Kidney tubule cell (primary cell): ENCODE measurements at regions not wholly inside any gene's neighbourhood (a gene's known extent, or its start where the extent isn't known, plus 50 kb on each side); places are given as distances from the start of the nearest gene placed in this dataset.

Experiments used
- DNase-seq: peaks from one replicate; pipeline ENCODE4 v3.0.0-alpha.2; 2018; ENCODE audit warnings: low spot score

DNA sequence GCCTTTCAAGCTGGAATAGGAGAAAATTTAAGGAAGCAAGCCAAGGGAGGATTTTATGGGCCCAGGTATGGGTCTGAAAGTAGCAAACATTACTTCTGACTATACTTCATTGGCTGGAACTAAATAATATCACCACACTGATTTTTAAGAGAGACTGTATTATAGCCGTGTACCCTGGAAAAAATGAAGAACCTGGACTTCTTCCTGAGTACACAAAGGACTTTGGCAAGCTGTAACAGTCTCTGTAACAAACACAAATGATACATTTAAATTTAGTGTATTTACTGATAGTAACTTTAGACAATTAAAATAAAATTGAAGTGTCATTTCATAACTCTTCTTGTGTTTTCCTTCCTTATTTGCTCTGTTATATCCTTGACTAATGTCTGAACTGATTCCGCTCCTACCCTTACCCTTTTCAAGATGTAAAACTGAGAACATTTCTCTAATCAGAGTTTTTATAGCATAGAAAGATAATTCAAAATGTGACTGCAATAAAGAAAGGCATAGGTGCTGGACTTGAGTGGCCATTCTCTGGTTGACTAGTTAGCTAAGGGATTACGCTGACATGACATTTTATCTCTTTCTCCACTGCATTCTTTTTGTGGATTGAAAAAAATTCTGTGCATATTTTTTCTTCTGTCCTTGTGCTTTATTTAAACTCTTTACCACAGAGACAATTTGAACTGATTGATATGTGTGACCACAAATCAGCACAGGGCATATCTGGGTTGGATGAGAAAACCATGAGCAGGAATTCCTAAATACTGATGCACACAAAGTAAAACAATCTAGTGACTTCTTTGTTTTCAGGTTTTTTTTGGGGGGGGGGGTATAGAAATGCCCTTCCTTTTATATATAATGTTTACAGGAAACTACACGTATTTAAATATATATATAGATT, 349.7 kb downstream of the MDFIC start:
- peak; percentile 23 for DNase-seq

DNA sequence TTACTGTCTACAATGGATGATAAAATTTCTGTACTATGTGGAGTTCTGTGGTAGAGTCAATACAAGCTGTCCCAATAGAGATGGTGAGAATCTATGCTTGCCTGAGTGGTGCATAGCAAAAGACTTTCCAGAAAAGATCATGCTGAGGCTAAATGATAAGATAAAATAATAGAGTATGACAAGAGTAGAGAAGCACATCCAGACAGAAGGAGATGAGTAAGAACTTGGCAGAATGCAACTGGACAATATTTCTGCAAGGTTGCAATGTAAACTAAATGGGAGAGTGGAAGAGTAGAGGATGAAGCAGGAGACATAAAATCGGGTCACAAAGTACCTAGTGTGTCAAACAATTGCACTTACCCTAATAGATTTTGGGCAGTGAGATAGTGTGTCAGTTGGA, 347.6 kb downstream of the MDFIC start:
- DNase-seq, result no peak

DNA sequence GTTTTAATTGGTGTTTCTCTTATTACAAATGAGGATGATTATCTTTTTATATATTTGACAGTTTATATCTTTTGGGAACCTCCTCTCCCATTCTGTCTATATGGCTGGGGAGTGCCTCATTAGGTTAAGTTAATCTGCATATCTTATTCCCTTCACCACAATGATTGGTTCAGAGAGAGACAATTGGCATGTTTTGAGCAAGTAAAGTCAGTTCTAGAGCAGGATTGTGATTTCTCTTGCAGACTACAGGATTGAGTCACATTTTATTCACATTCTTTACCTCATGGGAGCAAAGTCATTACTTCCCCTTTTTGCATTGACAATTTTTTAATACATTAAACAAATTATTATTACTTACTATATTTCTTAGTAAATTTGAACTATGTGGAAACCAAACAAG, 345.6 kb downstream of the MDFIC start:
- DNase-seq, result no peak

DNA sequence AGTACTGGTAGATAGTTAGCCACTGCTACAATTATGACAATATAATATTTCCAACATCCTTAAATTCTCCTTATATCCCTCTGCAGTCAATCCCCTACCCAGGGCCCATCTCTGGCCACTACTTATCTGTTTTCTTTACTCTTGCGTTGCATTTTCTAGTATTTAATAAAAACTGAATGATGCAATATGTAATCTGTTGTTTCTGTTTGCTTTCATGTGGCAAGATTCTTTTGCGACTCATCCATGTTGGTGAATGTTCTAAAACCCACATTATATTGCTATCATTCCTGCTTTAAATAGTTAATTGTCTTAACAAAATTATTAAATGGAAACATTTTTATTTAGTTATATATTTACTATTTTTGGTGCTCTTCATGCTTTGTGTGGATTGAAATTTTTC, 338.5 kb downstream of the MDFIC start:
- no peak for DNase-seq

- DNase-seq, result no peak
Measured at GRCh38 chr7:115252461-115252860, 330.6 kb downstream of the MDFIC start.

DNA sequence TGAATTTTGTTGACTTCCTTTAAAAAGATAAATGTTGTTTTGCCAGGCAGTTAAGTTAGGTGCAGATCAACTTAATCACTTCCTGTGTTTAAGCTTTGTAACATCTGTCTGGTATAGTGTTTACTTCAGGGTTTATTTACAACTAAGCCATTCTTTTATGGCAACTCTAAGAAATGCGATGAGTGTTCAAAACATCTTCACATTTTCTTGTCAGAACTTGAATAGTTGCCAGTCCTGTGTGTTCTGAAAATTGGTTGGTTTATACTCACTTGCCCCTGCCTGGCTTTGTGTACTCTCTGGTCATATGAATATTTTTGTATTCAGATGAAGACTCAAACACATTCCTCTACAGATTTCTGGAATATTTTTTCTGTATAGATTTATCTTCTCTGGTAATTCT, 327.2 kb downstream of the MDFIC start:
- no peak for DNase-seq

DNA sequence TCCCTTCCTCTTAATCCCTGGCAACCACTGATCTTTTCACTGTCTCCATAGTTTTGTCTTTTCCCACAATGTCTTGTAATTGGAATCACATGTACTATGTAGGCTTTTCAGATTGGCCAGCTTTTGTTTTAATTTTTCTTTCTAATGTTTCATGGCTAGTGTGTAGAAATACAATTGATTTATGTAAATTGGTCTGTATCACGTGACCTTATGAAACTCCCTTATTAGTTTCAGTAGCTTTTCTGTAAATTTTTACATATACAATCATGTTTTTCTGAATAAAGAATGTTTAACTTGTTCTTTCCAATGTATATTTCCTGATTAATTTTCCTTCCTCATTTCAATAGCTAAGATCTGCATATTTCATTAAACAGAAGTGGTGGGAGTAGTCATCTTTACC, 319.3 kb downstream of the MDFIC start:
- DNase-seq, result no peak

GRCh38 chr7:115240242-115240641, 318.3 kb downstream of the MDFIC start:
- no peak for DNase-seq

DNA sequence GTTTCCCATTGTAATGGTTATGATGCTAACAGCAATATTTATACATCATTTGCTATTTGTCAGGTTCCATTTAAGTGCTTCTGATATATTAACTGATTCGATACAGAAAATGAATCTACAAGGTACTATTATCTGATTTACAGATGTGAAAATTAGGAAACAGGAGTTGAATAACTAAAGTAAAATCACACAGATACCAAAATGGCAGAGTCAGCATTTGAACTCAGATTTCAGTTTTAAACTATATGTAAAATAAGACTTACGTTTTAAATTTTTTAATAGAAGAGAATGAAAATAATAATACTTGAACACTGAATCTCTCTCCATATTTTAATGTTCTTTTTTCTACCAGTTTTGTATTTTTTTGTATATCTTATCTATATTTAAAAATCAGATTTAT, 313.2 kb downstream of the MDFIC start:
- no peak for DNase-seq

DNA sequence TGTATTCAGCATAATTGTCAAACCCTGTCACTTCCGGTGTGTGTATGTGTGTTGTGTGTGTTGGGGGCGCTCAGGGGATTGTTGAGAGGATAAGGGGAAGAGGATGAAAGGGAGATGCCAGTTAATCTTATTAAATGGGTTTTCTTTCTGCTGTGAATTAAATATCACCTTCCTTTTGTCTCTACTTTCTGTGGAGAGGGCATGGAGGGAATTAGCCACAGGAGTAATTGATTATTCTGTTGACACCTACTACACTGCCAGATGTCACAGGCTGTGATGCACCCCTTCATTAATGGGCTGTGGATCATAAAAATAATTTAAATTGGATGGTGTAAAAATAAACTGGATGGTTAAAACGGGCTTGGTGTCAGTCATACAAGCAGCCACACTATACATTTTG, 311.9 kb downstream of the MDFIC start:
- DNase-seq, result no peak

GRCh38 chr7:115232041-115232440, 310.1 kb downstream of the MDFIC start:
- DNase-seq, result no peak

DNA sequence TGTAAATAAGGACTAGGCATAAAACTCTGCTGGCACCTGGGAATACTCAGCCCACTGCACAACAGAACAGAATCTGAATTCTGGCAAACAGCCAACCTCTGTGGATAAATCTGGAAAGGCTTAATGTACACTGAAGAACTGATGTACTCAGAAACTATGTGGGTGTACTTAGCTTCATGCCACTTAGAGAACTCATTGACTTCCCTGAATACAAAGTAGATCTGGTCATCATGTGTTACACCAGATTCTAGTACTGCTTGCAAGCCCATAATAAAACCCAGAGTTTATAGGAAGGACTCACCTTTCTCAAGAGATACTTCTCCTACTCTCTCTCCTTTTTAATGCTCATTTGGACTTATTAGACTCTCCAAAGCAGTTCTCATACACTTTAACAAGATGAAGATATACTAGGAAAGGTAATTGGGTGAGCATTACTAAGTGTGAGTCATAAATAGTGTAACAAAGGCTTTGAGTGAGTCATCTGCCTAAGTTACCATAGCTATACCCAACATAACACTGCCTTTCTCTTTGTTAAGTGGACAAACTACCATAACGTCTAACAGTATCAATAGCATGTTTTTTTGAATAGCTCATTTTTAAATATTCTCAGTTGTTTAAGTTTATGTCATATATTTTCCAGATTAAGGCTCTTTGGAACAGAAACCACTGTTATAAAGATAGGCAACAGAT, 309.1 kb downstream of the MDFIC start:
- peak; percentile 97 for DNase-seq

- no peak for DNase-seq
Measured at GRCh38 chr7:115229401-115230105, 307.7 kb downstream of the MDFIC start.

- peak; percentile 43 for DNase-seq
Measured at GRCh38 chr7:115227473-115228235, 305.8 kb downstream of the MDFIC start.

DNA sequence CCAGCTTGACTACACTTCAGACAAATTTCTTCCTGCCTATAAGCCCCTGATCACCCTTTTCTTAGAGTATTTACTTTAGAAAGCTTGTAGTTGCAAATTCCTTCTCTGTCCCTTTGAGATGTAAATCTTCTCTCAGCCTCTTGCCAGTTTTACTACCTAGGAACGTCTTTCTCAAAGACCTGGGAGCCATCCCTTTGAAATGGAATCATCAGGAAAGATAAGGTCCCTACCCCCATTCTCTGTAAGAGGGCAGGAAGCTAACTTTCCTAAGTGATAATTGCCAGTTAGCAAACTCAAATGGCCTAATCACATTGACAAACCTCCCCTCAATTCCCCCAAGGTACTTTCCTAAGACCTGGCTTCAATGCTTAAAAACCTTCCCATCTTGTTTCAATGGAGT, 304.5 kb downstream of the MDFIC start:
- no peak for DNase-seq

DNA sequence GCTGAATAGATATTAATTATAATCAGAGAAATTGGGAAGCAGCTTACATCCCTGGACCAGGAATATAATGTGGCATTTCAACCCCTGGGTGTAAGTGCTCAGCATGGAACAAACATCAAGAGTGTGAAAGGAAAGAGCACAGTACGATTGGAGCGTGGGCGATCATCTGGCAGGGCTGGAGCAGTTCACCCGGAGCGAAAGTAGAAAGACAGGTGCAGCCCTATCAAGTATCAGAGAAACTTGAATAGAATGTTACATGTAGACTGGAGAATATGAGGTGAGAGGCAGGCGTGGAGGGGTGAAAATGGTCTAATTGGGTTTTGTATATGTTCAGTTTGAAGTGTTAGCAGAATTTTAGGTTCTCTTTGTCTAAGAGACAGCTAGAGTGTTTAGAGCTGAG, 303.0 kb downstream of the MDFIC start:
- no peak for DNase-seq

- no peak for DNase-seq
Measured at GRCh38 chr7:115223959-115224358, 302.1 kb downstream of the MDFIC start.

GRCh38 chr7:115221456-115221855, 299.6 kb downstream of the MDFIC start:
- DNase-seq, result no peak

GRCh38 chr7:115218076-115218475, 296.2 kb downstream of the MDFIC start:
- no peak for DNase-seq

GRCh38 chr7:115217373-115217772, 295.5 kb downstream of the MDFIC start:
- DNase-seq, result no peak

- DNase-seq, result no peak
Measured at GRCh38 chr7:115216652-115217051, 294.8 kb downstream of the MDFIC start.

DNA sequence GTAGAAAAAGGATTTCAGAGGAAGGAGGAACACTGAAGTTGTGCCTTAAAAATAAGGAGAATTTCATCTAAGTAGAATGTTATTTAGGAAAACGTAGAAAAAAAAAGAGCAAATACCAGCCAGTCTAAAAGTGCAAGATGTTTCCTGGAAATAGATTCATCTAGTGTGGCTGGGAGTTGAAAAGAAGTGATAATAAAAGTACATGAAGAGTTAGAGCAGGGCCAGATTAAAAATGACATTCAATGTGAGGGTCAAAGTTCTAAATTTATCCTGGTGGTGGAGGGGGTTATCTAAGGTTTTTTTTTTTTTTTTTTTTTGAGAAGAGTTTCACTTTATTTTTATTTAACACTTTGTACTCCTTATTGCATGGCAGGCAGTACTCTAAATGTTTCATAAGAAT, 289.3 kb downstream of the MDFIC start:
- no peak for DNase-seq
